A549 (cell line): ENCODE measurements at regions not wholly inside any gene's neighbourhood (a gene's known extent, or its start where the extent isn't known, plus 50 kb on each side); places are given as distances from the start of the nearest gene placed in this dataset.

Source experiments
- ATAC-seq, 2 experiments: fragments of 200-7000 bp in 1 of 2; fragments of >200 bp in 1 of 2; cut with Nextera tagmentation in 1 of 2; cut with Tn5 transposase in 1 of 2; 3 replicates each; pipeline versions ENCODE4 v1.8.0 to v1.9.1; 2018 to 2020; ENCODE audit warnings: mild to moderate bottlenecking in 1 of 2, moderate library complexity in 1 of 2
- CTCF ChIA-PET: fragments of 300-600 bp; sonication (Branson Sonifier 250); formaldehyde crosslinking; extraction: SDS; loops from one replicate; lab custom pipeline; 2021; ENCODE audit warnings: antibody characterized with exemption, inconsistent platforms; lab: Yijun Ruan, JAX
- POLR2A ChIA-PET: fragments of 350-600 bp; formaldehyde crosslinking; extraction: SDS; loops from one replicate; lab custom pipeline; 2021; ENCODE audit warnings: antibody characterized with exemption, inconsistent platforms; lab: Yijun Ruan, JAX
- DNase-seq, 2 experiments: peaks; one replicate each; pipeline versions ENCODE4 v3.0.0 to v3.0.0-alpha.2; 2011 to 2016; ENCODE audit warnings: low read depth in 1 of 2, low spot score in 1 of 2
- FAIRE-seq: peaks from 2 replicates; lab custom pipeline; 2011; peaks lifted over from hg19 to GRCh38; lab: Jason Lieb, UNC
- H3K27ac ChIP-seq, 2 experiments: fragments of >200 bp; sonication (Bioruptor Twin); formaldehyde crosslinking; 3 replicates each; pipeline ENCODE4 v1.5.1; 2016 to 2017
- H3K4me1 ChIP-seq: fragments of >200 bp; sonication (Bioruptor Twin); formaldehyde crosslinking; 3 replicates; pipeline ENCODE4 v1.6.1; 2016
- H3K4me2 ChIP-seq: fragments of >200 bp; sonication (Bioruptor Twin); formaldehyde crosslinking; 3 replicates; pipeline ENCODE4 v1.6.1; 2016
- H3K4me3 ChIP-seq: fragments of >200 bp; sonication (Bioruptor Twin); formaldehyde crosslinking; 3 replicates; pipeline ENCODE4 v1.5.1; 2016
- H3K9me3 ChIP-seq: fragments of >200 bp; sonication (Bioruptor Twin); formaldehyde crosslinking; 3 replicates; pipeline ENCODE4 v1.6.1; 2016
- ATOH8 ChIP-seq: fragments of 250-450 bp; sonication (Bioruptor Pico); IDR thresholded peaks from 2 replicates; pipeline ENCODE4 v1.5.0; 2020; ENCODE audit warnings: low read depth, mild to moderate bottlenecking, moderate library complexity
- CHD2 ChIP-seq: fragments of 150-350 bp; IDR thresholded peaks from 2 replicates; pipeline ENCODE4 v1.6.1; 2014; ENCODE audit warnings: low read length; ENCODE audit not compliant: partially characterized antibody
- CHD4 ChIP-seq: fragments of 200-600 bp; sonication (generic); IDR thresholded peaks from 2 replicates; pipeline ENCODE4 v1.6.1; 2016; ENCODE audit warnings: antibody characterized with exemption, mild to moderate bottlenecking, borderline replicate concordance
- CTCF ChIP-seq: fragments of >200 bp; sonication (Bioruptor Twin); formaldehyde crosslinking; IDR thresholded peaks from 3 replicates; pipeline ENCODE4 v1.5.1; 2016
- ESRRA ChIP-seq: fragments of 150-350 bp; IDR thresholded peaks from 2 replicates; pipeline ENCODE4 v1.6.1; 2014; ENCODE audit warnings: mild to moderate bottlenecking, low read length, borderline replicate concordance
- FOSB ChIP-seq: fragments of 250-450 bp; sonication (Bioruptor Pico); IDR thresholded peaks from 2 replicates; pipeline ENCODE4 v1.5.0; 2020; ENCODE audit warnings: mild to moderate bottlenecking, moderate library complexity
- FOXS1 ChIP-seq: fragments of 250-450 bp; sonication (Bioruptor Pico); IDR thresholded peaks from 2 replicates; pipeline ENCODE4 v1.5.0; 2020; ENCODE audit warnings: mild to moderate bottlenecking, moderate library complexity
- GATA3 ChIP-seq: IDR thresholded peaks from 2 replicates; pipeline ENCODE4 v1.6.1; 2012; ENCODE audit warnings: borderline replicate concordance
- HES2 ChIP-seq: fragments of >200 bp; sonication (Bioruptor Twin); formaldehyde crosslinking; IDR thresholded peaks from 2 replicates; pipeline ENCODE4 v1.6.1; 2016
- NPAS2 ChIP-seq: fragments of 250-450 bp; sonication (Bioruptor Pico); IDR thresholded peaks from 2 replicates; pipeline ENCODE4 v1.8.0; 2022; ENCODE audit warnings: mild to moderate bottlenecking, moderate library complexity, borderline replicate concordance
- PBX3 ChIP-seq: IDR thresholded peaks from 2 replicates; pipeline ENCODE4 v1.6.1; 2012
- PHF8 ChIP-seq: fragments of 200-600 bp; sonication (generic); IDR thresholded peaks from 2 replicates; pipeline ENCODE4 v1.6.1; 2016; ENCODE audit warnings: low read depth, mild to moderate bottlenecking, antibody characterized with exemption, moderate library complexity, borderline replicate concordance
- RARB ChIP-seq: fragments of 250-450 bp; sonication (Bioruptor Pico); IDR thresholded peaks from 2 replicates; pipeline ENCODE4 v1.8.0; 2021; ENCODE audit warnings: mild to moderate bottlenecking, moderate library complexity
- REST ChIP-seq: fragments of 200-600 bp; sonication (generic); IDR thresholded peaks from 2 replicates; pipeline ENCODE4 v1.6.1; 2016; ENCODE audit warnings: antibody characterized with exemption, mild to moderate bottlenecking, moderate library complexity
- RNF2 ChIP-seq: fragments of 200-600 bp; sonication (generic); IDR thresholded peaks from 2 replicates; pipeline ENCODE4 v1.6.1; 2016; ENCODE audit warnings: low read depth, mild to moderate bottlenecking, antibody characterized with exemption, moderate library complexity, borderline replicate concordance
- SMC3 ChIP-seq: fragments of >200 bp; sonication (Bioruptor Twin); formaldehyde crosslinking; IDR thresholded peaks from 3 replicates; pipeline ENCODE4 v1.6.1; 2018; ENCODE audit warnings: inconsistent platforms
- SREBF2 ChIP-seq: fragments of 450-650 bp; IDR thresholded peaks from 2 replicates; pipeline ENCODE4 v1.6.1; 2014; ENCODE audit warnings: mild to moderate bottlenecking, moderate library complexity
- TP53 ChIP-seq: fragments of 250-450 bp; sonication (Bioruptor Pico); IDR thresholded peaks from 2 replicates; pipeline ENCODE4 v1.5.0; 2021; ENCODE audit warnings: mild to moderate bottlenecking, moderate library complexity
- ZFP36 ChIP-seq: fragments of 450-650 bp; IDR thresholded peaks from 2 replicates; pipeline ENCODE4 v1.6.1; 2014; ENCODE audit warnings: borderline replicate concordance; ENCODE audit not compliant: partially characterized antibody

GRCh38 chr4:123817025-123817688 is 420.6 kb downstream of the SPRY1 start (continued):
- TF ChIP-seq ATOH8 (CRISPR knock-in tag): no peak
- no peak for TF ChIP-seq FOSB (CRISPR knock-in tag)
- no peak for TF ChIP-seq NPAS2 (CRISPR knock-in tag)
- no peak for TF ChIP-seq PBX3
- TF ChIP-seq ESRRA: no peak
- no peak for TF ChIP-seq ZFP36

GRCh38 chr4:123819362-123820035 is 422.9 kb downstream of the SPRY1 start:
- ChIA-PET POLR2A (no interaction called here), CTCF (no interaction called here)
- no peaks in the 10 kb centered on the region for H3K4me1 ChIP-seq
- DNase-seq: no peak
- no peak overlapping the region for H3K27ac ChIP-seq
- FAIRE-seq: no peak
- TF ChIP-seq RARB (CRISPR knock-in tag) (no peak), CTCF (no peak), PHF8 (no peak), SREBF2 (no peak), HES2 (no peak), ZFP36 (no peak), SMC3 (no peak), CHD4 (no peak), REST (no peak), RNF2 (no peak), TP53 (CRISPR knock-in tag) (no peak), CHD2 (no peak), GATA3 (no peak), FOXS1 (CRISPR knock-in tag) (no peak)
- H3K4me3 ChIP-seq: no peak overlapping the region
- H3K4me2 ChIP-seq: no peak overlapping the region
- no peaks in the 10 kb centered on the region for H3K9me3 ChIP-seq
- ATAC-seq: no peak
